ENCODE measurements at regions not wholly inside any gene's neighbourhood (a gene's known extent, or its start where the extent isn't known, plus 50 kb on each side); places are given as distances from the start of the nearest gene placed in this dataset.
A peak's percentile ranks its signal among the peaks of the same experiment; 100 is the strongest.

DNA sequence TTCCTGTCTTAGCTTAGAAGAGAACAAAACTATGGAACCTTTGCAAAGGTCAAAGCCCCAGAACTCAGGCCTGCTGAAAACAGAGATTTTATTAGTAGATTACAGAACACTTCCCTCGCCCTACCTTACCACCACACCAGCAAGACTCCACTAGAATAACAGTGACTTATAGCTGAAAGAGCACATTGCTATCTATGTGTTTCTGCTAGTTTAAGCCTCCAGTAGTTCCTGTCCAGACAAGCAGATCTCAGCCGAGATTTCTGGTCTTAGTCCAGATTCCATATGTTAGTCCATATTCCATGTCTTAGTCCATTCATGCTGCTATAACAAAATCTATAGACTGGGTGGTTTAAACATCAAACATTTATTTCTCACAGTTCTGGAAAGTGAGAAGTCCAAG, 412.3 kb upstream of the ID4 start:
- FAIRE-seq = no peak

GRCh38 chr6:19427548-19427947, 409.6 kb upstream of the ID4 start:
- no peak for FAIRE-seq

- no peak for FAIRE-seq
These were observed 404.1 kb upstream of the ID4 start for GRCh38 chr6:19432966-19433498.

- FAIRE-seq = no peak
These were observed 403.1 kb upstream of the ID4 start for GRCh38 chr6:19434065-19434464.

GRCh38 chr6:19435755-19436154, 401.4 kb upstream of the ID4 start:
- FAIRE-seq = peak; percentile 19

- FAIRE-seq = no peak
These were observed 398.4 kb upstream of the ID4 start for GRCh38 chr6:19438566-19439353.

GRCh38 chr6:19440531-19440930, 396.6 kb upstream of the ID4 start:
- FAIRE-seq = no peak

GRCh38 chr6:19443411-19443810, 393.8 kb upstream of the ID4 start:
- FAIRE-seq = no peak

GRCh38 chr6:19444041-19444440, 393.1 kb upstream of the ID4 start:
- FAIRE-seq = no peak

DNA sequence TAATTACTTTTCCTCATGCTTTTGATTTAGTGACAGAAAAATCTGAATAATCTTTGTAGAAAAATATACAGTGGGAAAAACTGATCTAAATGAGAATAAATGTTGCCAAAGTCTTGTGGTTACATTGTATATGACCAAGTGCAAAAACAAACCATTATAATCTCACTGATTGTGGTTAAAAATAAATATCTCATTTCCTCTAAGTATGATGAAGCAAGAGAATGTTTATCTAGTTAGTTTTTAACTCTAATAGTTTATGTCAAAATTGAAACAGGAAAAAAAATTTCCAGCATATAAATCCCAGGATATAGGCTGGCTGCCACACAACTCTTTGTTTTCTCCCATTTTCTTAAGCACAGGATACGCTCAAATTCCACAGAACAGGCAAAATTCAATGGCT, 392.7 kb upstream of the ID4 start:
- FAIRE-seq = no peak

- no peak for FAIRE-seq
These were observed 390.6 kb upstream of the ID4 start for GRCh38 chr6:19446570-19446969.

- no peak for FAIRE-seq
These were observed 386.5 kb upstream of the ID4 start for GRCh38 chr6:19450651-19451050.

- FAIRE-seq = no peak
These were observed 384.7 kb upstream of the ID4 start for GRCh38 chr6:19452495-19452894.

- no peak for FAIRE-seq
These were observed 383.0 kb upstream of the ID4 start for GRCh38 chr6:19454001-19454720.

DNA sequence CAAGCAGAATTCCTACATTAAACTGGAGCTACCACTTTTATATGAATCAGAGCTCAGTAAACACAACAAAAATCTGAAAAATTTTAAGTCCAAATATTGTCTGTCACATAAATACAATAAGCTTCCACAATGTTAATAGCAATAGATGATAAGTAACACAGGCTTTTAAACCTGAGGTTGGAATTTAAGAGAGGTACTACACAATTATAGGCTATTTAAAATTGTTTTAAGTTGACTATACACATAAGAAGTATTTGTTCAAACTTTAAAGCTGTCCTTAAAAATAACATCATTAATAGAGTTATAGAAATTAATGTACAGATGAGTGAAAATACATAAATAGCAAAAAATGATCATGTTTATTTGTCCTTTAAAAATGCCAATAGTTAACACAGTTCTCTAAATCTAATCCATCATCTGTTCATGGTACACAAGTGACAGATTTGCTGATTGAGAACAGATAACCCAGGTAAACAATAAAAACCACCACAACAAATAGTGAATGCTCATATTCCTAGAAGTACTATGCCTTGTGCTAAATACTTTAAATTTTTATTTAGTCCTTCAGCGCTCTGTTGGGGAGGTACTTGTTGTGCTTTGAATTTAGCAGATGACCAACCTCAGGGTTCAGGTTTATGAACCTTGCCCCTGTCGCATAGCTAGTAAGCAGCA, 382.3 kb upstream of the ID4 start:
- FAIRE-seq = no peak

- FAIRE-seq = no peak
These were observed 373.9 kb upstream of the ID4 start for GRCh38 chr6:19463250-19463649.

DNA sequence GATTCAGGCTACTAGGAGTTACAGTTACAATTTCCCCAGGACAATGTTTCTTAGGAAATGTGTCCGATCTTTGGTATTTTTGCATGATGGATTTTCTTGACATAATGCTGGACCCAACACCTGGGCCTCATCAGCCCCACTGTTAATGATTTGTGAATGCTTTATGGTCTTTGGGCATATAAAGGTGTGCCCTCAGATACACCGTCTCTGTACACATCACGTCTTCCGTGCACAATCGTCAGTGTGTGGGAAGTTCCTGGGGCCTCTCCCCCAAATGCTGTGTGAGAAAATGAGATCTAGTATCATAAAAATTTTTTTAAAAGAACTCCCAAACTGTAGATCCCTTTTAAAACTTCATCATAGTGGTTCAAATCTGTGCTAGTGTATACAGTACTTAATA, 373.2 kb upstream of the ID4 start:
- no peak for FAIRE-seq

DNA sequence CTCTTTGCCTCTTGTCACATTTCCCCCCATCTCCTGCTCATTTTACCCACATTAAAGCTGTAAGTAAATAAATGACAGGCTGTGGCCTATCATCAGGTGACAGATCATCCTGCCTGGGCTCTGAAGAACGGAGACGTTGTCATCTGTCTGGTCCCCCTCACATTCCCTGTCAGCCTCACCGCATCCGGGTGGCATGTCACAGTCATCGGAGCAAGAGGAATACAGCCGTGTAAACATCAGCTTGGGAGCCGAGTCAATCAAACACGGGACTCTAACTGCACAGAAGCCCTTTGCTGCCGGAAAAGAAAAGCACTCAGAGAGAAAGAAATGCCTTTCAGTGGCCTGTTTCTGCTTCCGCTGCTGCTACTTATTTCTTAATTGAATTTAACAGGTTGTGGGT, 371.9 kb upstream of the ID4 start:
- FAIRE-seq = no peak

- no peak for FAIRE-seq
These were observed 371.4 kb upstream of the ID4 start for GRCh38 chr6:19465760-19466159.

DNA sequence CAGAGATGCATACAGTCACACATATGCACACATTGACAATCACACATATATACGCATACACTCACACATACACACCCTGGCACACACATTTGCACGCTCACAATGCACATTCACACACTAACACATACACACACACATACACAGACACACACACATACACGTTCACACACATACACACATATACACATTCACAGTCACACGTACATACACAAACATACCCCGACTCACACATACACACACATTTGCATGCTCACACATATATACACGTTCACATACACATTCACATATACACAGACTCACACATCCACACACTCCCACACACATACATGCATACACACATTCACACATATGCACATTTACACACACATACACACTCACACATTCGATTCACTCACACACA, 366.8 kb upstream of the ID4 start:
- FAIRE-seq = no peak

- no peak for FAIRE-seq
These were observed 365.0 kb upstream of the ID4 start for GRCh38 chr6:19472153-19472552.

DNA sequence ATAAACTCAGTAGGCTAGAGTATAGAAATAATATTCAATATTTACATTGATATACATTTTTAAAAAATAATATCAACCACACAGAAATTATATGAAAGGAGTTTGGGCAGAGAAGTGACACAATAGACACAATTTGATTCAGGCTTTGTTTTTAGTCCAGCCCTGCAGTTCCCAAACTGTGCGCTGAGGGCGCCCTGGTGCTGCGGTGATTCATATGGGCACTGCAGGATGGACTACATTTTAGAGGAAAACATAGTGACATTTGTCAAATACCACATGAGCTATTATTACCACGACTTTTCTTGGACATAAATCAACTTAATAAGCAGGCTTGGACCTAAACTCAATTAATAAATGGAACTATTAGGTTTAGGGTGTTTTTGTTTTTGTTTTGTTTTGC, 364.3 kb upstream of the ID4 start:
- no peak for FAIRE-seq

- no peak for FAIRE-seq
These were observed 359.6 kb upstream of the ID4 start for GRCh38 chr6:19477563-19477962.

DNA sequence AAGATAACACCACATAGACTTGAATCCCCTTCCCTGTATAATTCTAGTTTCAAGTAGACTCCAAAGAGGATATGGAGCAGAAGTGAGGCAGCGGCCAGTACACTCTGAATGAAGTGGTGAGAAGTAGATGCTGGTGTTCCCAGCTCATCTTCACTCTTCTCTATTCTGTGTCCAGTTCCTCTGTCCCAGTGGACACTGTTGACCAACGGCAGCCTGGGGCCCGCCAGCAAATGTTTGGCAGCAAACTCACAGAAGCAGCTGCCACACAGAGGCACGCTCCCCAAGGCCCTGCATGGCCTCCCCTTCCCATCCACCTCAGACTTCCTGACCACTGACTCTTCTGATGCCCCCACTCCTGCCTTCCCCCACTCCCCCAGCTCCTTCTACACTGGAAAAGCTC, 358.9 kb upstream of the ID4 start:
- FAIRE-seq = no peak
